Neuronal stem cell (in vitro differentiated cells): ENCODE measurements at regions not wholly inside any gene's neighbourhood (a gene's known extent, or its start where the extent isn't known, plus 50 kb on each side); places are given as distances from the start of the nearest gene placed in this dataset.

ENCODE experiments used
- DNase-seq: peaks from one replicate; pipeline ENCODE4 v3.0.0-alpha.2; 2013; ENCODE audit warnings: low spot score
- H2AFZ ChIP-seq: one replicate; pipeline ENCODE4 v1.6.1; 2013; ENCODE audit warnings: mild to moderate bottlenecking, low read length, inconsistent platforms
- H2AK5ac ChIP-seq: 2 replicates; pipeline ENCODE4 v1.6.1; 2013; ENCODE audit warnings: low read depth, mild to moderate bottlenecking, inconsistent platforms, low read length, moderate library complexity, mixed read lengths
- H2BK120ac ChIP-seq: 2 replicates; pipeline ENCODE4 v1.6.1; 2013; ENCODE audit warnings: low read depth, mild to moderate bottlenecking, inconsistent platforms, low read length, moderate library complexity, mixed read lengths
- H2BK12ac ChIP-seq: one replicate; pipeline ENCODE4 v1.6.1; 2013; ENCODE audit warnings: low read length, inconsistent platforms
- H2BK15ac ChIP-seq: 2 replicates; pipeline ENCODE4 v1.6.1; 2013; ENCODE audit warnings: mild to moderate bottlenecking, low read length, inconsistent platforms, mixed read lengths
- H2BK5ac ChIP-seq: one replicate; pipeline ENCODE4 v1.6.1; 2013; ENCODE audit warnings: inconsistent platforms, mild to moderate bottlenecking, low read length, moderate library complexity
- H3K14ac ChIP-seq: one replicate; pipeline ENCODE4 v1.6.1; 2013; ENCODE audit warnings: low read length, inconsistent platforms
- H3K18ac ChIP-seq: 2 replicates; pipeline ENCODE4 v1.6.1; 2013; ENCODE audit warnings: low read length, inconsistent platforms
- H3K23ac ChIP-seq: 2 replicates; pipeline ENCODE4 v1.6.1; 2013; ENCODE audit warnings: low read depth, mild to moderate bottlenecking, mixed read lengths, low read length, inconsistent platforms; ENCODE audit not compliant: poor library complexity
- H3K27ac ChIP-seq: replicated peaks from 3 replicates; pipeline ENCODE4 v1.5.1; 2013; ENCODE audit warnings: low read length, inconsistent platforms
- H3K27me3 ChIP-seq, 3 experiments: 2 replicates each; pipeline ENCODE4 v1.6.1; 2013; ENCODE audit warnings: low read length in 3 of 3, mild to moderate bottlenecking in 2 of 3, inconsistent platforms in 1 of 3, low read depth in 1 of 3, mixed read lengths in 1 of 3, moderate library complexity in 1 of 3; ENCODE audit not compliant: control insufficient read depth in 3 of 3, insufficient read depth in 3 of 3
- H3K36me3 ChIP-seq, 2 donors: replicated peaks in 1 of 2; 2 replicates each; pipeline ENCODE4 v1.6.1; 2013; ENCODE audit warnings: low read length in 2 of 2; ENCODE audit not compliant: control insufficient read depth in 2 of 2, insufficient read depth in 2 of 2
- H3K4ac ChIP-seq: 2 replicates; pipeline ENCODE4 v1.6.1; 2013; ENCODE audit warnings: inconsistent platforms, mild to moderate bottlenecking, low read length, moderate library complexity
- H3K4me1 ChIP-seq, 2 donors: 1 replicate in 1 of 2; 2 replicates in 1 of 2; pipeline ENCODE4 v1.6.1; 2013; ENCODE audit warnings: low read length in 2 of 2, low read depth in 1 of 2; ENCODE audit not compliant: control insufficient read depth in 2 of 2, insufficient read depth in 1 of 2
- H3K4me2 ChIP-seq: one replicate; pipeline ENCODE4 v1.6.1; 2013; ENCODE audit warnings: mild to moderate bottlenecking, low read length, inconsistent platforms; ENCODE audit not compliant: insufficient read depth, poor library complexity, severe bottlenecking
- H3K4me3 ChIP-seq, 2 donors: 2 replicates each; pipeline ENCODE4 v1.5.1; 2013; ENCODE audit warnings: low read length in 2 of 2, mild to moderate bottlenecking in 2 of 2, inconsistent platforms in 1 of 2, moderate library complexity in 1 of 2
- H3K79me1 ChIP-seq: one replicate; pipeline ENCODE4 v1.6.1; 2013; ENCODE audit warnings: low read depth, mild to moderate bottlenecking, inconsistent platforms, low read length, moderate library complexity
- H3K9ac ChIP-seq: one replicate; pipeline ENCODE4 v1.6.1; 2013; ENCODE audit warnings: mild to moderate bottlenecking, low read depth, low read length, inconsistent platforms; ENCODE audit not compliant: poor library complexity
- H3K9me3 ChIP-seq, 2 donors: replicated peaks in 1 of 2; 2 replicates each; pipeline versions ENCODE3 to v1.6.1; 2013; ENCODE audit warnings: low read length in 2 of 2, mild to moderate bottlenecking in 2 of 2, inconsistent platforms in 1 of 2, low read depth in 1 of 2, mixed read lengths in 1 of 2, moderate library complexity in 1 of 2; ENCODE audit not compliant: control insufficient read depth in 2 of 2, insufficient read depth in 1 of 2
- H4K8ac ChIP-seq: one replicate; pipeline ENCODE4 v1.6.1; 2013; ENCODE audit warnings: low read depth, mild to moderate bottlenecking, inconsistent platforms, low read length, moderate library complexity
- H4K91ac ChIP-seq: one replicate; pipeline ENCODE4 v1.6.1; 2013; ENCODE audit warnings: low read length, low read depth, mild to moderate bottlenecking, inconsistent platforms; ENCODE audit not compliant: poor library complexity
- WGBS, 2 donors: extraction: QIAGEN DNeasy Blood & Tissue Kit; methylation state at CpG; one replicate each; pipeline ENCODE4 v1.1.7; 2013; ENCODE audit warnings: missing lambda C conversion rate in 2 of 2, mixed read lengths in 1 of 2; ENCODE audit not compliant: insufficient read length in 2 of 2, insufficient replicate concordance in 1 of 2; ENCODE audit errors: extremely low coverage in 2 of 2; 5-methylcytosine and 5-hydroxymethylcytosine counted together

- Histone ChIP-seq H3K4me2 (no peak overlapping the region), H3K27ac (no peak overlapping the region), H2BK5ac (no peak overlapping the region), H3K14ac (no peak overlapping the region), H3K9ac (no peak overlapping the region), H3K23ac (no peak overlapping the region), H4K91ac (no peak overlapping the region), H3K27me3 (no peaks in the 10 kb centered on the region), H3K36me3 (no peaks in the 10 kb centered on the region), H2BK120ac (no peak overlapping the region), H2AK5ac (no peak overlapping the region), H3K79me1 (no peaks in the 10 kb centered on the region), H4K8ac (no peak overlapping the region), H3K18ac (no peak overlapping the region), H2BK15ac (no peak overlapping the region), H2BK12ac (no peak overlapping the region), H3K4me3 (no peak overlapping the region), H2AFZ (no peak overlapping the region), H3K4ac (no peak overlapping the region), H3K9me3 (peaks cover 0 to 2% of the 10 kb centered on the region in 2 donors), H3K4me1 (peaks cover 0 to 5% of the 10 kb centered on the region in 2 donors)
- no peak for DNase-seq
Measured at GRCh38 chr4:144816668-144817067, 170.7 kb downstream of the HHIP start.

GRCh38 chr4:144817081-144817480 is 171.1 kb downstream of the HHIP start:
- H2BK5ac ChIP-seq, result no peak overlapping the region
- no peak overlapping the region for H2AFZ ChIP-seq
- no peak overlapping the region for H3K23ac ChIP-seq
- H3K14ac ChIP-seq, result no peak overlapping the region
- H3K4me2 ChIP-seq, result no peak overlapping the region
- no peak overlapping the region for H2BK15ac ChIP-seq
- H3K9me3 ChIP-seq, result peaks cover 0 to 2% of the 10 kb centered on the region in 2 donors
- H3K18ac ChIP-seq, result no peak overlapping the region
- H2BK12ac ChIP-seq, result no peak overlapping the region
- H3K27ac ChIP-seq, result no peak overlapping the region
- no peak for DNase-seq
- H3K36me3 ChIP-seq, result no peaks in the 10 kb centered on the region
- H3K4ac ChIP-seq, result no peak overlapping the region
- H3K9ac ChIP-seq, result no peak overlapping the region
- no peaks in the 10 kb centered on the region for H3K79me1 ChIP-seq
- no peak overlapping the region for H2BK120ac ChIP-seq
- peaks cover 0 to 5% of the 10 kb centered on the region in 2 donors for H3K4me1 ChIP-seq
- H3K4me3 ChIP-seq, result no peak overlapping the region
- no peak overlapping the region for H4K91ac ChIP-seq
- no peak overlapping the region for H2AK5ac ChIP-seq
- H3K27me3 ChIP-seq, result no peaks in the 10 kb centered on the region
- no peak overlapping the region for H4K8ac ChIP-seq

- DNase-seq, result no peak
- Histone ChIP-seq H2BK12ac (no peak overlapping the region), H2BK15ac (no peak overlapping the region), H3K27me3 (no peaks in the 10 kb centered on the region), H3K14ac (no peak overlapping the region), H3K4me2 (no peak overlapping the region), H3K9ac (no peak overlapping the region), H3K23ac (no peak overlapping the region), H3K79me1 (no peaks in the 10 kb centered on the region), H3K9me3 (no peaks in the 10 kb centered on the region), H2AFZ (no peak overlapping the region), H3K4me3 (no peak overlapping the region), H3K27ac (no peak overlapping the region), H4K91ac (no peak overlapping the region), H2AK5ac (no peak overlapping the region), H3K36me3 (no peaks in the 10 kb centered on the region), H2BK120ac (no peak overlapping the region), H4K8ac (no peak overlapping the region), H3K4me1 (peaks cover 0 to 5% of the 10 kb centered on the region in 2 donors), H3K18ac (no peak overlapping the region), H2BK5ac (no peak overlapping the region), H3K4ac (no peak overlapping the region)
- WGBS, 2 donors, result no CpG with 5 or more reads among the region's 3 CpGs
Measured at GRCh38 chr4:144818136-144818535, 172.2 kb downstream of the HHIP start.

GRCh38 chr4:144819591-144819990 is 173.6 kb downstream of the HHIP start:
- Histone ChIP-seq H4K91ac (no peak overlapping the region), H3K27ac (no peak overlapping the region), H2BK12ac (no peak overlapping the region), H3K9me3 (no peaks in the 10 kb centered on the region), H2BK120ac (no peak overlapping the region), H4K8ac (no peak overlapping the region), H3K27me3 (no peaks in the 10 kb centered on the region), H3K36me3 (no peaks in the 10 kb centered on the region), H3K79me1 (no peaks in the 10 kb centered on the region), H2AFZ (no peak overlapping the region), H3K14ac (no peak overlapping the region), H3K4ac (no peak overlapping the region), H3K9ac (no peak overlapping the region), H3K4me1 (peaks cover 0 to 5% of the 10 kb centered on the region in 2 donors), H2AK5ac (no peak overlapping the region), H3K23ac (no peak overlapping the region), H3K18ac (no peak overlapping the region), H2BK15ac (no peak overlapping the region), H3K4me2 (no peak overlapping the region), H3K4me3 (no peak overlapping the region), H2BK5ac (no peak overlapping the region)
- WGBS, 2 donors, result no CpG with 5 or more reads among the region's 3 CpGs
- no peak for DNase-seq
